ENCODE measurements at regions not wholly inside any gene's neighbourhood (a gene's known extent, or its start where the extent isn't known, plus 50 kb on each side); places are given as distances from the start of the nearest gene placed in this dataset.

GRCh38 chr5:13611604-13612003 is 332.9 kb downstream of the DNAH5 start:
- no peak overlapping the region for H3K27ac ChIP-seq (replicated peaks)
- no peak for DNase-seq (ENCODE audit: low read depth in 1 of 2, low spot score in 1 of 2)
- H3K4me3 ChIP-seq (replicated peaks; ENCODE audit: insufficient read depth, low read length) = no peak overlapping the region
- no peaks in the 10 kb centered on the region for H3K27me3 ChIP-seq (ENCODE audit: insufficient read depth, poor library complexity, severe bottlenecking)
- TF ChIP-seq GABPA (IDR thresholded peaks at IDR 0.05; ENCODE audit: low read depth) (no peak), POLR2AphosphoS5 (IDR thresholded peaks at IDR 0.05; ENCODE audit: low read depth) (no peak), CTCF (IDR thresholded peaks at IDR 0.05; ENCODE audit: insufficient read depth, low read length) (no peak), SPI1 (IDR thresholded peaks at IDR 0.05; ENCODE audit: borderline replicate concordance, low read depth) (no peak), REST (IDR thresholded peaks at IDR 0.05; ENCODE audit: insufficient replicate concordance, low read depth) (no peak)

- no peak for DNase-seq (ENCODE audit: low read depth in 1 of 2, low spot score in 1 of 2)
- H3K4me3 ChIP-seq (replicated peaks; ENCODE audit: insufficient read depth, low read length) = no peak overlapping the region
- H3K27ac ChIP-seq (replicated peaks) = no peak overlapping the region
- no peak for TF ChIP-seq REST (IDR thresholded peaks at IDR 0.05; ENCODE audit: insufficient replicate concordance, low read depth)
- TF ChIP-seq CTCF (IDR thresholded peaks at IDR 0.05; ENCODE audit: insufficient read depth, low read length) = no peak
- no peak for TF ChIP-seq GABPA (IDR thresholded peaks at IDR 0.05; ENCODE audit: low read depth)
- no peak for TF ChIP-seq POLR2AphosphoS5 (IDR thresholded peaks at IDR 0.05; ENCODE audit: low read depth)
- TF ChIP-seq SPI1 (IDR thresholded peaks at IDR 0.05; ENCODE audit: borderline replicate concordance, low read depth) = no peak
- H3K27me3 ChIP-seq (ENCODE audit: insufficient read depth, poor library complexity, severe bottlenecking) = no peaks in the 10 kb centered on the region
These were observed 335.0 kb downstream of the DNAH5 start for GRCh38 chr5:13609504-13609903.

GRCh38 chr5:13606051-13606450 is 338.4 kb downstream of the DNAH5 start:
- H3K27me3 ChIP-seq (ENCODE audit: insufficient read depth, poor library complexity, severe bottlenecking) = no peaks in the 10 kb centered on the region

More at GRCh38 chr5:13606051-13606450, 338.4 kb downstream of the DNAH5 start:
- no peak for DNase-seq (ENCODE audit: low read depth in 1 of 2, low spot score in 1 of 2)
- TF ChIP-seq CTCF (IDR thresholded peaks at IDR 0.05; ENCODE audit: insufficient read depth, low read length) = no peak
- no peak for TF ChIP-seq POLR2AphosphoS5 (IDR thresholded peaks at IDR 0.05; ENCODE audit: low read depth)
- no peak for TF ChIP-seq REST (IDR thresholded peaks at IDR 0.05; ENCODE audit: insufficient replicate concordance, low read depth)
- TF ChIP-seq SPI1 (IDR thresholded peaks at IDR 0.05; ENCODE audit: borderline replicate concordance, low read depth) = no peak
- TF ChIP-seq GABPA (IDR thresholded peaks at IDR 0.05; ENCODE audit: low read depth) = no peak
- Histone ChIP-seq H3K27ac (replicated peaks) (no peak overlapping the region), H3K4me3 (replicated peaks; ENCODE audit: insufficient read depth, low read length) (no peak overlapping the region)
